Neural crest cell (in vitro differentiated cells): ENCODE measurements at regions not wholly inside any gene's neighbourhood (a gene's known extent, or its start where the extent isn't known, plus 50 kb on each side); places are given as distances from the start of the nearest gene placed in this dataset.

ENCODE experiments used
- DNase-seq: peaks from one replicate; pipeline ENCODE4 v3.0.0; 2021; ENCODE audit warnings: low read depth, mixed read lengths, low spot score
- H3K27ac Mint-ChIP-seq: one replicate; pipeline ENCODE4 v1.8.0; 2021; ENCODE audit warnings: mild to moderate bottlenecking, mixed read lengths; ENCODE audit not compliant: unreplicated experiment
- H3K27me3 Mint-ChIP-seq: 2 replicates; pipeline ENCODE4 v1.8.0; 2021; ENCODE audit warnings: low read depth, mild to moderate bottlenecking, mixed read lengths
- H3K36me3 Mint-ChIP-seq: 2 replicates; pipeline ENCODE4 v1.8.0; 2021; ENCODE audit warnings: low read depth, mild to moderate bottlenecking, mixed read lengths
- H3K4me1 Mint-ChIP-seq: 2 replicates; pipeline ENCODE4 v1.8.0; 2021; ENCODE audit warnings: mixed read lengths
- H3K4me3 Mint-ChIP-seq: one replicate; pipeline ENCODE4 v1.8.0; 2021; ENCODE audit warnings: mild to moderate bottlenecking, mixed read lengths
- H3K9me3 Mint-ChIP-seq: 2 replicates; pipeline ENCODE4 v1.8.0; 2021; ENCODE audit warnings: mixed read lengths
- CTCF ChIP-seq: fragments of 200-600 bp; sonication (generic); conservative IDR thresholded peaks from 2 replicates; pipeline ENCODE4 v1.5.0; 2021; ENCODE audit warnings: antibody characterized with exemption, mild to moderate bottlenecking

- TF ChIP-seq CTCF = no peak
- no peak for DNase-seq
- Mint-ChIP-seq H3K27me3 (no peaks in the 10 kb centered on the region), H3K36me3 (no peaks in the 10 kb centered on the region), H3K4me1 (no peaks in the 10 kb centered on the region), H3K27ac (no peak overlapping the region), H3K4me3 (no peak overlapping the region), H3K9me3 (peaks cover 2% of the 10 kb centered on the region)
Observed at GRCh38 chr1:5623399-5623798, 368.8 kb downstream of the NPHP4 start.

DNA sequence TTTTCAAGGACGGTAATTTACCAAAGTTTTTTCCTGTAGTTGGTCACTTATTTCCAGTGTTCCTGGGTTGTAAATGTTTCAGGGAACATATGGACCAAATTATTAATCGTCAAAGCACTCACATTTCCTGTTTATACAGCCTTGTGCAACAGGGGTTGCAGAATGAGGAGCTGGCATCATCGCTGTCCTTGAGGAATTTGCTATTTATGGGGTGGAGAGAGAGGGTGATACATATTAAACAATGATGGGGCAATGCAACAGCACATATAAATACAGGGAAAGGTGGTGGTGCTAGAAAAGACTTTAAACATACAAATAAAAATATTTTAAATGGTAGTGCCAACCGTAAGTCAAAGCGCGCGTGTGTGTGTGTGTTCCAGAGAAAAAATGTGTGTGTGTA is 369.8 kb downstream of the NPHP4 start:
- no peak for DNase-seq
- no peak overlapping the region for H3K27ac Mint-ChIP-seq
- peaks cover 2% of the 10 kb centered on the region for H3K9me3 Mint-ChIP-seq
- no peaks in the 10 kb centered on the region for H3K27me3 Mint-ChIP-seq
- no peak overlapping the region for H3K4me3 Mint-ChIP-seq
- TF ChIP-seq CTCF = no peak
- no peaks in the 10 kb centered on the region for H3K36me3 Mint-ChIP-seq
- H3K4me1 Mint-ChIP-seq = no peaks in the 10 kb centered on the region

- no peak for DNase-seq
- Mint-ChIP-seq H3K36me3 (no peaks in the 10 kb centered on the region), H3K9me3 (no peaks in the 10 kb centered on the region), H3K27ac (no peak overlapping the region), H3K4me1 (no peaks in the 10 kb centered on the region), H3K27me3 (no peaks in the 10 kb centered on the region), H3K4me3 (no peak overlapping the region)
- no peak for TF ChIP-seq CTCF
Observed at GRCh38 chr1:5621692-5622091, 370.5 kb downstream of the NPHP4 start.

DNA sequence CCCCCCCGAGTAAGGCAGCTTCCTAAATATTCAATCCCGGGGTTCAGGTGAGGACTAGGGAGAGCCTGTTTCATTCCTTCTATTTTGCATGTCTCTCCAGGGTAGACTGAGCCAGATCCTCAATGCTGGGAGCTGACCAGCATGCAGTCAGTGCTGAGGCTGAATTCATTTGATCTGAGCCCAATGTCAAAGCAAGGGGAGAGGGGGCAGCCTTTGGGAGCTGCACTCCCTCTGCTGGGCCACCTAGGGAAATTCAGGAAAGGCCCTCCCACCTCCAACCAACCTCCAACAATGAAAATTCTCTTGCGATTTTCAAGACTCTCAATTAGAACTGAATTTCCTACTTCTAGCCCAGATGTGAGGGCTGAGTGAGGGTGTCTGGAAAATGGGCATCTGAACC is 371.2 kb downstream of the NPHP4 start:
- Mint-ChIP-seq H3K27me3 (no peaks in the 10 kb centered on the region), H3K4me3 (no peak overlapping the region), H3K27ac (no peak overlapping the region), H3K4me1 (no peaks in the 10 kb centered on the region), H3K9me3 (no peaks in the 10 kb centered on the region), H3K36me3 (no peaks in the 10 kb centered on the region)
- DNase-seq = peak; percentile 25
- peak; percentile 74 for TF ChIP-seq CTCF

DNA sequence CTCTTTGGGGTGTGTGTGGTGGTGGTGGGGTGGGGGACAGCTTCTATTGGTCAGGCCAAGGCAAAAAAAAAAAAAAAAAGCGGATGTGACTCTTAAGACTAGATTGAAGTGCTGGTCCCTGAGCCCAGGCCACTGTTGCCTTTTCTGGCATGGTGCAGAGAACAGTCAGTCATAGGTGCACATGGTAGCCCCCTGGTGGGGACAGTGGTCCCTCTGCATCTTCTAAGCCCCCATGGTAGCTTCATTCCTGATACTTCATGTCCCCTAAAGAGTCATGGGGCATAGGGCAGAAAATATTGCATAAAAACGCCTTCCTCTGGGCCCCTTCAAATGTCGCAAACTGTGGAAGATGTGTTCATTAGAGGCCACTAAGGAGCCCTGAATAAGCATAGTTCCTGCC is 371.8 kb downstream of the NPHP4 start:
- Mint-ChIP-seq H3K27ac (no peak overlapping the region), H3K4me3 (no peak overlapping the region), H3K4me1 (no peaks in the 10 kb centered on the region), H3K27me3 (no peaks in the 10 kb centered on the region), H3K36me3 (no peaks in the 10 kb centered on the region), H3K9me3 (no peaks in the 10 kb centered on the region)
- no peak for DNase-seq
- no peak for TF ChIP-seq CTCF

DNA sequence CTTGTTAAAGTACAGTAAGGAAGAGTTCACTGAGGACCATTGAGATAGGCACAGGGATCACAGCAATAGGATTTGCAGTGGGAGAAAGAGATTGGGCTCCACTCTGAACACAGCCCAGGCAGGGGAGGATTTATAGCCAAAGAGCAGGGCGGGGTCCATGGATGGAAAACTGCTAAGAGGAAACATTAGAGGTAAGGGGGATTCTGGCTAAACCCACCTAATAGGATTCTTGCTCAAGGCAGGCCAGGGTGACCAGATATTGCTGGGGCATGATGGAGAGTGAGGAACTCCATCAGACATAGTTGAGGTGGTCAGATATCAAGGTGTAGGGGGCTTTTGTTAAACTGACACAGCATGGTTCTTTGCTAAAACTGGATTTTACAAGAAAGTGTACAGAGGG is 372.8 kb downstream of the NPHP4 start:
- no peak overlapping the region for H3K4me3 Mint-ChIP-seq
- no peaks in the 10 kb centered on the region for H3K27me3 Mint-ChIP-seq
- no peaks in the 10 kb centered on the region for H3K9me3 Mint-ChIP-seq
- H3K27ac Mint-ChIP-seq = no peak overlapping the region
- H3K4me1 Mint-ChIP-seq = no peaks in the 10 kb centered on the region
- DNase-seq = no peak
- TF ChIP-seq CTCF = no peak
- H3K36me3 Mint-ChIP-seq = no peaks in the 10 kb centered on the region
